ENCODE measurements at regions not wholly inside any gene's neighbourhood (a gene's known extent, or its start where the extent isn't known, plus 50 kb on each side); places are given as distances from the start of the nearest gene placed in this dataset.

DNA sequence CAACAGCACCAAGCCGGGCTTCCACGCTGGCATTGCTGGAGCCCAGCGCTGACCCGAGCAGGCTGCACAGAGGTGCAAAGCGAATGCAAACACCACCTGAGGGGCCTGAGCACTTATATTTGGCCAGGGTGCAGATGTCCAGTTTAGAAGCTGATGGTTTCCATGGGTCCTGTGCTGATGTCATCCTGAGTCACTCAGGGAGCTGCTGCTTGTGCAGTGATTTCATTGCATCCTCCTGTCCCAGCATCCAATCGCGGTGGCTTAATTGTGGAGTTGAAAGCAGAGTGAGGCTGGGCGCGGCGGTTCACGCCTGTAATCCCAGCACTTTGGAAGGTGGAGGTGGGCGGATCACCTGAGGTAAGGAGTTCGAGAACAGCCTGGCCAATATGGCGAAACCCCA, 410.2 kb upstream of the KLF6 start:
- Mint-ChIP-seq H3K4me1 (ENCODE audit: low read depth, unreplicated experiment) (no peaks in the 10 kb centered on the region), H3K36me3 (ENCODE audit: insufficient read depth, unreplicated experiment) (no peaks in the 10 kb centered on the region), H3K27me3 (ENCODE audit: unreplicated experiment) (no peaks in the 10 kb centered on the region), H3K27ac (ENCODE audit: unreplicated experiment) (no peak overlapping the region), H3K9me3 (ENCODE audit: low read depth, unreplicated experiment) (no peaks in the 10 kb centered on the region), H3K4me3 (ENCODE audit: low read depth, unreplicated experiment) (no peak overlapping the region)
- TF ChIP-seq, protein P1, sequence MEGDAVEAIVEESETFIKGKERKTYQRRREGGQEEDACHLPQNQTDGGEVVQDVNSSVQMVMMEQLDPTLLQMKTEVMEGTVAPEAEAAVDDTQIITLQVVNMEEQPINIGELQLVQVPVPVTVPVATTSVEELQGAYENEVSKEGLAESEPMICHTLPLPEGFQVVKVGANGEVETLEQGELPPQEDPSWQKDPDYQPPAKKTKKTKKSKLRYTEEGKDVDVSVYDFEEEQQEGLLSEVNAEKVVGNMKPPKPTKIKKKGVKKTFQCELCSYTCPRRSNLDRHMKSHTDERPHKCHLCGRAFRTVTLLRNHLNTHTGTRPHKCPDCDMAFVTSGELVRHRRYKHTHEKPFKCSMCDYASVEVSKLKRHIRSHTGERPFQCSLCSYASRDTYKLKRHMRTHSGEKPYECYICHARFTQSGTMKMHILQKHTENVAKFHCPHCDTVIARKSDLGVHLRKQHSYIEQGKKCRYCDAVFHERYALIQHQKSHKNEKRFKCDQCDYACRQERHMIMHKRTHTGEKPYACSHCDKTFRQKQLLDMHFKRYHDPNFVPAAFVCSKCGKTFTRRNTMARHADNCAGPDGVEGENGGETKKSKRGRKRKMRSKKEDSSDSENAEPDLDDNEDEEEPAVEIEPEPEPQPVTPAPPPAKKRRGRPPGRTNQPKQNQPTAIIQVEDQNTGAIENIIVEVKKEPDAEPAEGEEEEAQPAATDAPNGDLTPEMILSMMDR (IDR thresholded peaks at IDR 0.05; ENCODE audit: unreplicated experiment), result no peak
- no peak for DNase-seq
- BruUV-seq (replicated peaks), result no TSS peak
- intact Hi-C loops (cut with micrococcal nuclease; ENCODE audit: unreplicated experiment), result no loop called here
- CTCF ChIA-PET, result interaction anchor here (0.7 kb wide), 1 partner anchor 120 kb away, joined by 3 read pairs; no protein-coding TSS in a partner anchor

DNA sequence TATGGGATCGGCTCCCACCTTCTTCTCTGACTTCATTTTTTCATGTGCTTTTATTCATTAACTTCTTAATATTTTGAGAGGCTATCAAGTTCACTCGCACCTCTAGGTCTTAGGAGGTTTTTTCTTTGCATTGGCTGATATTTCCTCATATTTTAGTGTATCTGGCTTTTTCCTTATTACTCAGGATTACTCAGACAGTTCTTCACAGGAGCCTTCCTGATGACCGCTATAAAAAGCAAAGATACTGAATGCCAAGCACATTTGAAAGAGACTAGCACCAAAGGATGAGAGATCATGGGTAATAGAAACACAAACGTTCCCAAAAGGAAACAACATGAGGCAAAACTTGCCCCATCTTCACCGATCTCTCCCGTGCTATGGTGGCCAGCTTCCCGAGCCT, 409.2 kb upstream of the KLF6 start:
- no peaks in the 10 kb centered on the region for H3K36me3 Mint-ChIP-seq (ENCODE audit: insufficient read depth, unreplicated experiment)
- no TSS peak for BruUV-seq (replicated peaks)

DNA sequence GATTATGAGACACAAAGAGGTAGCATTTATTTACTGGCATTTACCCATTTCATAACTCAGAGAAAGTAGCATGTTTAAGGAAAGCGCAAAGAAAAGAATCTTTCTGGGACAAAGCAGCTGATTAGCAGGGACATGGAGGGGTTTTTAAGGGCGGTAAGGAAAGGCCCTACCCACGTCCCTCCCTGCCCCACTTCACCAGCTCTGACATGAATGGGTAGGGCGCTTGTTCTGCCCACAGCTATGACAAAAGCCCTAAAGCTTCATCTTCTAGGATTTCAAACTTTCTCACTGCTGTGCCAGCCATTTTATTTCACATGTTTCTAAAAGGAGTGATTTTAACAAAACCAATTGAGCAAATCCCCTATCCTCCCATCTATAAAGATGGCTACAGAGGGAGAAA, 406.9 kb upstream of the KLF6 start:
- CTCF ChIA-PET, result no interaction called here
- intact Hi-C loops (cut with micrococcal nuclease; ENCODE audit: unreplicated experiment), result no loop called here

More for the DNA sequence above, 409.2 kb upstream of the KLF6 start:
- CTCF ChIA-PET, result no interaction called here
- no peaks in the 10 kb centered on the region for H3K27me3 Mint-ChIP-seq (ENCODE audit: unreplicated experiment)
- TF ChIP-seq, protein P1 (IDR thresholded peaks at IDR 0.05; ENCODE audit: unreplicated experiment), result no peak
- intact Hi-C loops (cut with micrococcal nuclease; ENCODE audit: unreplicated experiment), result no loop called here
- no peaks in the 10 kb centered on the region for H3K4me1 Mint-ChIP-seq (ENCODE audit: low read depth, unreplicated experiment)
- no peak overlapping the region for H3K27ac Mint-ChIP-seq (ENCODE audit: unreplicated experiment)
- no peak overlapping the region for H3K4me3 Mint-ChIP-seq (ENCODE audit: low read depth, unreplicated experiment)
- no peaks in the 10 kb centered on the region for H3K9me3 Mint-ChIP-seq (ENCODE audit: low read depth, unreplicated experiment)
- DNase-seq, result no peak

DNA sequence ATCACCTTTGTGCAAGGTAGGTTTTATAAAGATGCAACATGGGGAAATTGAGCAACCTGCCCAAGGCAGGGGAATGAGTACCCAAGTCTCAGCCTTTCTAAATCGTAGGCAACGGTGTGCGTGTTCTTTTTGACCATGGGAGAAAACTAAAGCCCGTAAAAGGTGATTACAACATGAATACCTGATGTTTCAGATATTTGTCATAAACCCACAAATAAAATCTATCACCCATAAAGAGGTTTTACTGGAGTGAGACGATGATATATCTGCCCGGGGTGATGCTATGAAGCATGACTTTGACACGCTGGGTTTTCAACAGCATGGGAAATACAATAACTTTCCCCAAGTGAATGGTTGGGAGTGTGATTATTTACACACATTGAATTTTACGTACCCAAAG, 406.3 kb upstream of the KLF6 start:
- BruUV-seq (replicated peaks), result no TSS peak
- intact Hi-C loops (cut with micrococcal nuclease; ENCODE audit: unreplicated experiment), result no loop called here
- no peak overlapping the region for H3K27ac Mint-ChIP-seq (ENCODE audit: unreplicated experiment)
- no peak for DNase-seq
- CTCF ChIA-PET, result no interaction called here
- H3K4me1 Mint-ChIP-seq (ENCODE audit: low read depth, unreplicated experiment), result no peaks in the 10 kb centered on the region
- no peaks in the 10 kb centered on the region for H3K9me3 Mint-ChIP-seq (ENCODE audit: low read depth, unreplicated experiment)
- H3K4me3 Mint-ChIP-seq (ENCODE audit: low read depth, unreplicated experiment), result no peak overlapping the region
- H3K36me3 Mint-ChIP-seq (ENCODE audit: insufficient read depth, unreplicated experiment), result no peaks in the 10 kb centered on the region
- H3K27me3 Mint-ChIP-seq (ENCODE audit: unreplicated experiment), result no peaks in the 10 kb centered on the region
- TF ChIP-seq, protein P1 (IDR thresholded peaks at IDR 0.05; ENCODE audit: unreplicated experiment), result no peak

More for the DNA sequence above, 406.9 kb upstream of the KLF6 start:
- Mint-ChIP-seq H3K9me3 (ENCODE audit: low read depth, unreplicated experiment) (no peaks in the 10 kb centered on the region), H3K27ac (ENCODE audit: unreplicated experiment) (no peak overlapping the region), H3K27me3 (ENCODE audit: unreplicated experiment) (no peaks in the 10 kb centered on the region), H3K4me1 (ENCODE audit: low read depth, unreplicated experiment) (no peaks in the 10 kb centered on the region), H3K36me3 (ENCODE audit: insufficient read depth, unreplicated experiment) (no peaks in the 10 kb centered on the region), H3K4me3 (ENCODE audit: low read depth, unreplicated experiment) (no peak overlapping the region)
- BruUV-seq (replicated peaks), result no TSS peak
- TF ChIP-seq, protein P1 (IDR thresholded peaks at IDR 0.05; ENCODE audit: unreplicated experiment), result no peak
- no peak for DNase-seq

Measured in Calu3 (cell line).